ENCODE measurements at regions not wholly inside any gene's neighbourhood (a gene's known extent, or its start where the extent isn't known, plus 50 kb on each side); places are given as distances from the start of the nearest gene placed in this dataset.

- H3K4me1 ChIP-seq (ENCODE audit: control insufficient read depth, low read length) = peaks cover 25% of the 10 kb centered on the region
Measured at GRCh38 chr22:46072981-46073682, 77.2 kb upstream of the PPARA start.

GRCh38 chr22:46073683-46074504 lies 76.4 kb upstream of the PPARA start:
- Histone ChIP-seq H3K4me1 (ENCODE audit: control insufficient read depth, low read length) (peaks cover 21% of the 10 kb centered on the region), H3K79me2 (ENCODE audit: control insufficient read depth, low read length) (peaks cover 26% of the 10 kb centered on the region), H3K27ac (ENCODE audit: low read depth, low read length) (no peak overlapping the region), H3F3A (ENCODE audit: control insufficient read depth, insufficient read depth) (peaks cover 3% of the 10 kb centered on the region), H3K9me2 (replicated peaks; ENCODE audit: control insufficient read depth, low read length) (no peaks in the 10 kb centered on the region), H3K4me3 (ENCODE audit: low read length) (no peak overlapping the region), H3K9me3 (ENCODE audit: control insufficient read depth, insufficient read depth, low read length) (no peaks in the 10 kb centered on the region), H3K27me3 (ENCODE audit: control insufficient read depth, low read length) (peaks cover 28% of the 10 kb centered on the region), H4K20me1 (ENCODE audit: control insufficient read depth, insufficient read depth, low read depth, low read length) (no peaks in the 10 kb centered on the region), H3K36me3 (ENCODE audit: control insufficient read depth, low read length) (no peaks in the 10 kb centered on the region), H3K4me2 (ENCODE audit: low read length) (peak overlapping the region; percentile 66)
- TF ChIP-seq EZH2phosphoT487 (IDR thresholded peaks at IDR 0.05; ENCODE audit: borderline replicate concordance, low read length) (no peak), CTCF (IDR thresholded peaks at IDR 0.05; ENCODE audit: low read depth, low read length, poor library complexity, severe bottlenecking) (no peak)

More at GRCh38 chr22:46072981-46073682, 77.2 kb upstream of the PPARA start:
- Histone ChIP-seq H4K20me1 (ENCODE audit: control insufficient read depth, insufficient read depth, low read depth, low read length) (no peaks in the 10 kb centered on the region), H3K36me3 (ENCODE audit: control insufficient read depth, low read length) (no peaks in the 10 kb centered on the region), H3F3A (ENCODE audit: control insufficient read depth, insufficient read depth) (peaks cover 11% of the 10 kb centered on the region), H3K79me2 (ENCODE audit: control insufficient read depth, low read length) (peaks cover 26% of the 10 kb centered on the region), H3K4me3 (ENCODE audit: low read length) (peak overlapping the region; percentile 46), H3K27ac (ENCODE audit: low read depth, low read length) (no peak overlapping the region), H3K9me3 (ENCODE audit: control insufficient read depth, insufficient read depth, low read length) (no peaks in the 10 kb centered on the region), H3K27me3 (ENCODE audit: control insufficient read depth, low read length) (peaks cover 36% of the 10 kb centered on the region), H3K4me2 (ENCODE audit: low read length) (peak overlapping the region; percentile 66), H3K9me2 (replicated peaks; ENCODE audit: control insufficient read depth, low read length) (no peaks in the 10 kb centered on the region)
- TF ChIP-seq CTCF (IDR thresholded peaks at IDR 0.05; ENCODE audit: low read depth, low read length, poor library complexity, severe bottlenecking) = no peak
- TF ChIP-seq EZH2phosphoT487 (IDR thresholded peaks at IDR 0.05; ENCODE audit: borderline replicate concordance, low read length) = no peak

GRCh38 chr22:46074771-46075551 lies 75.4 kb upstream of the PPARA start:
- no peak for TF ChIP-seq CTCF (IDR thresholded peaks at IDR 0.05; ENCODE audit: low read depth, low read length, poor library complexity, severe bottlenecking)
- TF ChIP-seq EZH2phosphoT487 (IDR thresholded peaks at IDR 0.05; ENCODE audit: borderline replicate concordance, low read length) = no peak
- Histone ChIP-seq H3K79me2 (ENCODE audit: control insufficient read depth, low read length) (peaks cover 26% of the 10 kb centered on the region), H3K27me3 (ENCODE audit: control insufficient read depth, low read length) (peaks cover 19% of the 10 kb centered on the region), H3K9me2 (replicated peaks; ENCODE audit: control insufficient read depth, low read length) (no peaks in the 10 kb centered on the region), H3K4me2 (ENCODE audit: low read length) (no peak overlapping the region), H3K9me3 (ENCODE audit: control insufficient read depth, insufficient read depth, low read length) (no peaks in the 10 kb centered on the region), H3K36me3 (ENCODE audit: control insufficient read depth, low read length) (no peaks in the 10 kb centered on the region), H3K27ac (ENCODE audit: low read depth, low read length) (no peak overlapping the region), H4K20me1 (ENCODE audit: control insufficient read depth, insufficient read depth, low read depth, low read length) (no peaks in the 10 kb centered on the region), H3F3A (ENCODE audit: control insufficient read depth, insufficient read depth) (no peaks in the 10 kb centered on the region), H3K4me1 (ENCODE audit: control insufficient read depth, low read length) (peaks cover 10% of the 10 kb centered on the region), H3K4me3 (ENCODE audit: low read length) (no peak overlapping the region)
